Liver (tissue), 8 donors: ENCODE measurements at regions not wholly inside any gene's neighbourhood (a gene's known extent, or its start where the extent isn't known, plus 50 kb on each side); places are given as distances from the start of the nearest gene placed in this dataset.

ENCODE experiments used
- DNase-seq: peaks from one replicate; pipeline ENCODE4 v3.0.0-alpha.2; 2017; ENCODE audit warnings: low spot score
- H3K27ac ChIP-seq, 2 donors: one replicate each; pipeline ENCODE4 v1.7.0; 2013; ENCODE audit warnings: inconsistent platforms in 2 of 2, low read length in 2 of 2, control low read depth in 1 of 2, low read depth in 1 of 2, mild to moderate bottlenecking in 1 of 2
- H3K27me3 ChIP-seq, 4 donors: one replicate each; pipeline versions ENCODE4 v1.6.1 to v1.7.0; 2013; ENCODE audit warnings: low read length in 3 of 4, inconsistent platforms in 1 of 4, mild to moderate bottlenecking in 1 of 4, moderate library complexity in 1 of 4; ENCODE audit not compliant: control insufficient read depth in 4 of 4, insufficient read depth in 4 of 4
- H3K36me3 ChIP-seq, 4 donors: one replicate each; pipeline versions ENCODE4 v1.6.1 to v1.7.0; 2013; ENCODE audit warnings: low read length in 3 of 4, mild to moderate bottlenecking in 3 of 4, low read depth in 1 of 4, moderate library complexity in 1 of 4; ENCODE audit not compliant: control insufficient read depth in 4 of 4, insufficient read depth in 3 of 4
- H3K4me1 ChIP-seq, 4 donors: one replicate each; pipeline versions ENCODE4 v1.6.1 to v1.7.0; 2013; ENCODE audit warnings: low read length in 3 of 4, mild to moderate bottlenecking in 3 of 4, moderate library complexity in 1 of 4; ENCODE audit not compliant: control insufficient read depth in 4 of 4, insufficient read depth in 4 of 4
- H3K4me3 ChIP-seq, 3 donors: one replicate each; pipeline versions ENCODE4 v1.6.1 to v1.7.0; 2013; ENCODE audit warnings: low read length in 3 of 3, control low read depth in 1 of 3, low read depth in 1 of 3, mild to moderate bottlenecking in 1 of 3
- H3K9ac ChIP-seq, 2 donors: one replicate each; pipeline ENCODE4 v1.7.0; 2013; ENCODE audit warnings: low read length in 2 of 2, mild to moderate bottlenecking in 2 of 2, moderate library complexity in 2 of 2, control low read depth in 1 of 2, low read depth in 1 of 2
- H3K9me3 ChIP-seq, 4 donors: one replicate each; pipeline versions ENCODE4 v1.6.1 to v1.7.0; 2013; ENCODE audit warnings: low read length in 3 of 4; ENCODE audit not compliant: control insufficient read depth in 4 of 4
- ATF3 ChIP-seq: IDR thresholded peaks from 2 replicates; pipeline ENCODE4 v1.6.1; 2016; ENCODE audit warnings: antibody characterized with exemption
- EGR1 ChIP-seq, 2 donors: IDR thresholded peaks; 2 replicates each; pipeline ENCODE4 v1.6.1; 2016 to 2018; ENCODE audit warnings: antibody characterized with exemption in 2 of 2, low read depth in 2 of 2
- FOXA1 ChIP-seq: IDR thresholded peaks from 2 replicates; pipeline ENCODE4 v1.6.1; 2016; ENCODE audit warnings: antibody characterized with exemption
- FOXA2 ChIP-seq: IDR thresholded peaks from 2 replicates; pipeline ENCODE4 v1.6.1; 2016; ENCODE audit warnings: antibody characterized with exemption
- GABPA ChIP-seq, 2 donors: IDR thresholded peaks in 1 of 2; conservative IDR thresholded peaks in 1 of 2; 2 replicates each; pipeline ENCODE4 v1.6.1; 2016; ENCODE audit warnings: antibody characterized with exemption in 2 of 2, mild to moderate bottlenecking in 1 of 2, moderate library complexity in 1 of 2
- HNF4A ChIP-seq, 2 donors: conservative IDR thresholded peaks; 2 replicates each; pipeline ENCODE4 v1.6.1; 2016; ENCODE audit warnings: antibody characterized with exemption in 2 of 2, mild to moderate bottlenecking in 2 of 2
- HNF4G ChIP-seq: IDR thresholded peaks from 2 replicates; pipeline ENCODE4 v1.6.1; 2016; ENCODE audit warnings: antibody characterized with exemption
- JUND ChIP-seq, 2 donors: IDR thresholded peaks; 2 replicates each; pipeline ENCODE4 v1.6.1; 2016; ENCODE audit warnings: antibody characterized with exemption in 2 of 2
- NR2F2 ChIP-seq: IDR thresholded peaks from 2 replicates; pipeline ENCODE4 v1.6.1; 2016; ENCODE audit warnings: antibody characterized with exemption
- RAD21 ChIP-seq, 2 donors: IDR thresholded peaks; 2 replicates each; pipeline ENCODE4 v1.6.1; 2016; ENCODE audit warnings: antibody characterized with exemption in 2 of 2, mild to moderate bottlenecking in 2 of 2
- REST ChIP-seq: IDR thresholded peaks from 2 replicates; pipeline ENCODE4 v1.6.1; 2016; ENCODE audit warnings: antibody characterized with exemption, mild to moderate bottlenecking
- RXRA ChIP-seq, 2 donors: IDR thresholded peaks; 2 replicates each; pipeline ENCODE4 v1.6.1; 2017 to 2018; ENCODE audit warnings: antibody characterized with exemption in 2 of 2, mild to moderate bottlenecking in 1 of 2
- SP1 ChIP-seq: IDR thresholded peaks from 2 replicates; pipeline ENCODE4 v1.6.1; 2018; ENCODE audit warnings: antibody characterized with exemption, mild to moderate bottlenecking
- TAF1 ChIP-seq: conservative IDR thresholded peaks from 2 replicates; pipeline ENCODE4 v1.6.1; 2016; ENCODE audit warnings: antibody characterized with exemption, mild to moderate bottlenecking
- YY1 ChIP-seq: IDR thresholded peaks from 2 replicates; pipeline ENCODE4 v1.6.1; 2016; ENCODE audit warnings: antibody characterized with exemption, mild to moderate bottlenecking
- ZBTB33 ChIP-seq: IDR thresholded peaks from 2 replicates; pipeline ENCODE4 v1.6.1; 2016; ENCODE audit warnings: antibody characterized with exemption
- WGBS: extraction: QIAGEN DNeasy Blood & Tissue Kit; methylation state at CpG from one replicate; pipeline ENCODE4 v1.1.7; 2013; 5-methylcytosine and 5-hydroxymethylcytosine counted together
- TF ChIP-seq, protein P1 (sequence below): IDR thresholded peaks from 2 replicates; pipeline ENCODE4 v1.6.1; 2016; ENCODE audit warnings: antibody characterized with exemption
- TF ChIP-seq, protein P2 (sequence below): fragments of 150-350 bp; IDR thresholded peaks from 2 replicates; pipeline ENCODE4 v1.5.1; 2017; ENCODE audit warnings: improper control_type of control experiment, low read depth, low read length; ENCODE audit not compliant: missing input control
- donor health status: healthy.
- donor health status: healthy.
- donor health status: healthy.
- donor health status: healthy.
- donor health status: healthy.

- 93% methylated on average over 6 of the region's 6 CpGs for WGBS
- Histone ChIP-seq H3K4me1 (peaks cover 0 to 13% (median 2%) of the 10 kb centered on the region in 4 donors), H3K9ac (no peak overlapping the region), H3K4me3 (no peak overlapping the region), H3K9me3 (no peaks in the 10 kb centered on the region), H3K27ac (no peak overlapping the region), H3K27me3 (no peaks in the 10 kb centered on the region), H3K36me3 (no peaks in the 10 kb centered on the region)
- DNase-seq, result no peak
- TF ChIP-seq, protein P1, sequence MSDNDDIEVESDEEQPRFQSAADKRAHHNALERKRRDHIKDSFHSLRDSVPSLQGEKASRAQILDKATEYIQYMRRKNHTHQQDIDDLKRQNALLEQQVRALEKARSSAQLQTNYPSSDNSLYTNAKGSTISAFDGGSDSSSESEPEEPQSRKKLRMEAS, result no peak
- no peak for TF ChIP-seq FOXA2
- TF ChIP-seq REST, result no peak
- no peak for TF ChIP-seq NR2F2
- no peak for TF ChIP-seq HNF4G
- TF ChIP-seq RAD21 (IDR thresholded peaks at IDR 0.05), result no peak
- no peak for TF ChIP-seq TAF1
- TF ChIP-seq ATF3, result no peak
- no peak for TF ChIP-seq FOXA1
- no peak for TF ChIP-seq SP1
- no peak for TF ChIP-seq YY1
- TF ChIP-seq, protein P2, sequence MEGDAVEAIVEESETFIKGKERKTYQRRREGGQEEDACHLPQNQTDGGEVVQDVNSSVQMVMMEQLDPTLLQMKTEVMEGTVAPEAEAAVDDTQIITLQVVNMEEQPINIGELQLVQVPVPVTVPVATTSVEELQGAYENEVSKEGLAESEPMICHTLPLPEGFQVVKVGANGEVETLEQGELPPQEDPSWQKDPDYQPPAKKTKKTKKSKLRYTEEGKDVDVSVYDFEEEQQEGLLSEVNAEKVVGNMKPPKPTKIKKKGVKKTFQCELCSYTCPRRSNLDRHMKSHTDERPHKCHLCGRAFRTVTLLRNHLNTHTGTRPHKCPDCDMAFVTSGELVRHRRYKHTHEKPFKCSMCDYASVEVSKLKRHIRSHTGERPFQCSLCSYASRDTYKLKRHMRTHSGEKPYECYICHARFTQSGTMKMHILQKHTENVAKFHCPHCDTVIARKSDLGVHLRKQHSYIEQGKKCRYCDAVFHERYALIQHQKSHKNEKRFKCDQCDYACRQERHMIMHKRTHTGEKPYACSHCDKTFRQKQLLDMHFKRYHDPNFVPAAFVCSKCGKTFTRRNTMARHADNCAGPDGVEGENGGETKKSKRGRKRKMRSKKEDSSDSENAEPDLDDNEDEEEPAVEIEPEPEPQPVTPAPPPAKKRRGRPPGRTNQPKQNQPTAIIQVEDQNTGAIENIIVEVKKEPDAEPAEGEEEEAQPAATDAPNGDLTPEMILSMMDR, result no peak
- TF ChIP-seq GABPA (IDR thresholded peaks at IDR 0.05 in 1 of 2, conservative IDR thresholded peaks at IDR 0.05 in 1 of 2), result no peak
- TF ChIP-seq EGR1 (IDR thresholded peaks at IDR 0.05; ENCODE audit: low read depth in 2 of 2), result no peak
- TF ChIP-seq JUND (IDR thresholded peaks at IDR 0.05), result no peak
- no peak for TF ChIP-seq HNF4A (conservative IDR thresholded peaks at IDR 0.05)
- no peak for TF ChIP-seq ZBTB33
- TF ChIP-seq RXRA (IDR thresholded peaks at IDR 0.05), result no peak
These were observed 116.5 kb downstream of the CYLD start for GRCh38 chr16:50858376-50858775.
